HG02623 (cell line): ENCODE measurements at regions not wholly inside any gene's neighbourhood (a gene's known extent, or its start where the extent isn't known, plus 50 kb on each side); places are given as distances from the start of the nearest gene placed in this dataset.
"Not testable (repeated sequence)": the region's sequence is repeated elsewhere in the genome, so short reads cannot be mapped to it uniquely, and the experiment has no call there.

Experiments
- ATAC-seq: cut with Tn5 transposase; IDR thresholded peaks from one replicate; pipeline ENCODE4 v1.9.1; 2021; ENCODE audit warnings: moderate library complexity; ENCODE audit not compliant: unreplicated experiment

DNA sequence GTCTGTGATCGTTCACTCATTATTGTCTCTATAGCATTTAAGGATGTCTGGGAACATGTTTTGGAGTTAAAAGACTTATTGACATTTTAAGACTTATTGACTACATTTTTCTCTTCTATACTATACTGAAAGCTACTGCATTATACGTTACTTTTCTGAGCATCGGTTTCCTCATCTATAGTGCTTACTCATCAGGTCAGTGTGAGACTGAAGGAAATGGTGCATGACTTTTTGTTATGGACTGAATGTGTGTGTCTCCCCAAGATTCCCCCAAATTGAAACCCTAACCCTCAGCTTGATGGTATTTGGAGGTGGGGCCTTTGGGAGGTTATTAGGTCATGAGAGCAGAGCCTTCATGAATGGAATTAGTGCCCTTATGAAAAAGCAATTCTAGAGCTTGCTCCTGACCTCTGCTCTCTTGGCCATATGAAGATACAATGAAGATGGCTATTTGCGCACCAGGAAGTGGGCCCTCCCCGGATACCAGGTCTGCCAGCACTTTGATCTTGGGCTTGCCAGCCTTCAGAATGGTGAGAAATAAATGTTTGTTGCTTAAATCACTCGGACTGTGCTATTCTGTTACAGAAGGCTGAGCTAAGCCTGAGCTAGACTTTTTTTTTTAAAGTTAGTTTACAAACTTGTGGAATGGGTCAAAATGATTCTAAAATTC, 243.7 kb upstream of the RREB1 start:
- ATAC-seq = no peak

DNA sequence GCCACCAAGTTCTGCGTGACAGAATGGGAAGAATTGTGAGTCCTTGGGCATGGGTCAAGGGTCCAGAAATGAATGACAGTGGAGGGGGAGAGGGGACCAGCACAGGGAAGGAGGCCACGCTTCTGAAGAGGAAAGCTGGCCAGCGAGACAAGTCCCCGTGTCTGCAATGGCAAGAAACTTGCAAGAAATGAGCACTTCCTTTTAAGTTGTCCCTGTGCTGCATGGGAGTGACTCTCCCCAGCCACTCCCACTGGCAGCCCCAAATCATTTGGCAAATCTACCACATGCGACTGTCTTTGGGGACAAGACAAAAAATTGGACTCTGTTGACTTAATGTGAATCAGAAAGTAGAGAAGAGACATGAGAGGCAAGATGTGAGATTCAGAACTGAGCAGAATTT, 242.2 kb upstream of the RREB1 start:
- no peak for ATAC-seq

- no peak for ATAC-seq
These were observed 240.9 kb upstream of the RREB1 start for GRCh38 chr6:6866656-6867403.

DNA sequence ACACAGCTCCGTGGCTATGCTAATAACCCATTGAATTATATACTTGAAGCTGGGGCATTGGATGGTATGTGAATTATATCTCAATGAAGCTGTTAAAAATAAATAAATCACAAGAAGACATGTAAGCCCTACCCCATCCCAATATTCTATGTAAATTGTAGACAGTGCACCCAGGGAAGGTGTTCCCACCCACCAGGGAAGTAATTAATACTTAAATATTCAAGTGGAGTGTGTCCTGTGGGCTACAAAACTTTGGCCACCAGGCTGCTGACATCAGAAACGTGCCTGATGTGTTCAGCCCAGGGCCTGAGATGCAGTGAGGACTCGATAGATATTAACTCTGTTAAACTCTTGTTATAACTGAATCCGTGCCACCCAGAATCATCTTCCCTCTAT, 240.4 kb upstream of the RREB1 start:
- no peak for ATAC-seq

GRCh38 chr6:6869094-6869493, 238.7 kb upstream of the RREB1 start:
- no peak for ATAC-seq

DNA sequence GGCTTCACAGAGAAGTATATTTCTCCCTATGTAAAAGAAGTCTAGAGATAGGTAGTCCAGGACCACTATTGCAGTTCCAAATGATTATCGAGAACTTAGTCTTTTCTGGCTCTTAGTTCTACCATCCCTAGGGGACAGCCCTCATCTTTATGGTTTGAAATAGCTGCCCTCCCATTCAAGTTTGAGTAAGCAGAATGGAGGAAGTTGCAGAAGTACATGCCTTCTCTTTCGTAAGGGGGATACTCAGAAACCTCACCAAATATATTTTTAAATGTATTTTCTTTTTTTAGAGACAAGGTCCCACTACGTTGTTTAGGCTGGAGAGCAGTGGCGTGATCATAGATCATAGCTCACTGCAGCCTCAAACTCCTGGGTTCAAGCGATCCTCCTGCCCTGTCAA, 236.8 kb upstream of the RREB1 start:
- ATAC-seq = no peak

- no peak for ATAC-seq
These were observed 235.1 kb upstream of the RREB1 start for GRCh38 chr6:6872459-6873344.

DNA sequence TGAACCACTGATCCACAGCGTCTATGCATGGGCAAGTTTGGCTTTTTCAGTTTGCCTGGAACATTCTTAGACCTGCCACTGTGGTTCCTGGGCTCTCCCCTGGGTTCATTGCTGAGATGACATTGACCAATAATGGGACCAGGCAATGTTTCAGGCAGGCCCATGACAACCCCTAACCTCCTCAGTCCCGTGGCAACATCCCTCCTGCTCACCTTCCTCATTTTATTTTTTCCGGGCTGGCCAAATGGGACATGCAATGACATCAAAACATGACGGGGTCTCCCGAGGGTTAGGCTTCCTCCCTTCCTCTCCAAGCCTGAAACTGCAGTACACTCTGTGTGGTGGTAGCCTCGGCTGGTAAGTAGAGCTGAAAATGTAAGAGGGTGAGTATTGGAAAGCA, 234.0 kb upstream of the RREB1 start:
- no peak for ATAC-seq

DNA sequence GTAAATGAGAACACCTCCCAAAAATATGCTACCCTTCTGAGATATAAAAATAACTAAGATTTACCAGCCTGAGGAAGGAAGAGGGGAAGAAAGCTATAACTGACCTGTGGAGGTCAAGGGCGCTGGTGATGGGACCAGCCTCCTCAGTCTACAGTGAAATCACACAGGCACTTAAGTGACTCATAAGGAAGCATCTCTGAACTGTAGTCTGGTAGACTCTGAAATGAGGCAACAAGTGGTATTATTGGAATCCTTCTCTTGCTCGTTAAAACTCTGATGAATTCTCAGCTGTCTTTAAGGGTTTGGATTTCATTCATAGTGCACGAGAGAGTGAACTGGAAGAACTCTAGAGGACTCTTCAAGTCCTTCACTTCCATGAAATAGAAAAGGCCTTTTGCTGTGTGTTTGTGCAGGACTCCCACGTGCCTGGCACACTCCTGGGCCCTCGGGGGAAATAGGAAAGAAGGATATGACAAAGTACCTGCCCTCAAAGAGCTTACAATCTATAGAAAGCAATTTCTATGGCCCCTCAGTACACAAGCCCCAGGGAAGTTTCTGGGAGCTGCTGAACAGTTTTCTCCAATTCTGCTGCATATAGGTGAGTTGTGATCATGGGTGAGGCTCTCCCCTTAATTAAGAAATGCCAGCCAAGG, 231.8 kb upstream of the RREB1 start:
- ATAC-seq = no peak

- ATAC-seq = not testable (repeated sequence)
These were observed 230.0 kb upstream of the RREB1 start for GRCh38 chr6:6877792-6878191.

DNA sequence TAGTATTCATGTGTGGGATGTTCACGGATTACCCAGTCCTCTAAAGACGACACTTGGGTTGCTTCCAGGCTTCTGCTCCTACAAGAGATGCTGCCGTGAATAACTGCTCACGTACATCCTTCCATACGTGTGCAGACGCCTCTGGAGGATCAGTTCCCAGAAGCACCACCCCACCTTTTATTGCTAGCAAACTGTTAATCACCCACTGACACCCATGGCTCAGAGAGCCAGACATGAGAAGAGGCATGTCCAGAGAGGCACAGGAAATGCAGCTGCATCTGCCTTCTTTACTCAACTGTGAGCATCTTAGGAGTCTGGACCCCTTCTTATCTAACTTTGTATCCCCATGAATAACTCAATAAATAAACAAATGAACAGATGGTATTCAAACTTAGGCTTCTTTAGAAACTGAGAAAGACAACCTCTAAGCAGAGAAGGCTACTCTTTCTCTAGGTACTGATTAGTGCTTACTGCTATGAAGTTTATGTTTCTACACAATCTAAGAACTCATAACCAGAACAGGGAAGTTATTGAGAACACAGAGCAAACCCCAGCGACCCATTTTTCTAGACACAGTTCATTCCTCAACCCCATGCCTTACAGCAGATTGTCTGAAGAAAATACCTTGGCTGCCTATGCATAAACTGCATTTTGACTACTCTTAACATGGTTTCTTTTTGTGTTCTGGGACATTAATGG, 228.7 kb upstream of the RREB1 start:
- ATAC-seq = no peak

DNA sequence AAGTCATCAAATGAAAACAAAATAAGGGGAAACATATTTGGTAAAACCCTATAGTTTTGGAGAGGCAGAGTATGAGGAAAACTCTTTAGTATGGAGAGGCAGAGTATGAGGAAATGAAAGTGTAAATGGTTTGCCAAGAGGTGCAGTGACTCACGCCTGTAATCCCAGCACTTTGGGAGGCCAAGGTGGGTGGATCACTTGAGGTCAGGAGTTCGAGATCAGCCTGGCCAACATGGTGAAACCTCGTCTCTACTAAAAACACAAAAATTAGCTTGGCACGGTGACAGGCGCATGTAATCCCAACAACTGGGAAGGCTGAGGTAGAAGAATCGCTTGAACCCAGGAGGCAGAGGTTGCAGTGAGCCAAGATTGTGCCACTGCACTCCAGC, 228.2 kb upstream of the RREB1 start:
- ATAC-seq = not testable (repeated sequence)

- no peak for ATAC-seq
These were observed 226.9 kb upstream of the RREB1 start for GRCh38 chr6:6880745-6881437.

DNA sequence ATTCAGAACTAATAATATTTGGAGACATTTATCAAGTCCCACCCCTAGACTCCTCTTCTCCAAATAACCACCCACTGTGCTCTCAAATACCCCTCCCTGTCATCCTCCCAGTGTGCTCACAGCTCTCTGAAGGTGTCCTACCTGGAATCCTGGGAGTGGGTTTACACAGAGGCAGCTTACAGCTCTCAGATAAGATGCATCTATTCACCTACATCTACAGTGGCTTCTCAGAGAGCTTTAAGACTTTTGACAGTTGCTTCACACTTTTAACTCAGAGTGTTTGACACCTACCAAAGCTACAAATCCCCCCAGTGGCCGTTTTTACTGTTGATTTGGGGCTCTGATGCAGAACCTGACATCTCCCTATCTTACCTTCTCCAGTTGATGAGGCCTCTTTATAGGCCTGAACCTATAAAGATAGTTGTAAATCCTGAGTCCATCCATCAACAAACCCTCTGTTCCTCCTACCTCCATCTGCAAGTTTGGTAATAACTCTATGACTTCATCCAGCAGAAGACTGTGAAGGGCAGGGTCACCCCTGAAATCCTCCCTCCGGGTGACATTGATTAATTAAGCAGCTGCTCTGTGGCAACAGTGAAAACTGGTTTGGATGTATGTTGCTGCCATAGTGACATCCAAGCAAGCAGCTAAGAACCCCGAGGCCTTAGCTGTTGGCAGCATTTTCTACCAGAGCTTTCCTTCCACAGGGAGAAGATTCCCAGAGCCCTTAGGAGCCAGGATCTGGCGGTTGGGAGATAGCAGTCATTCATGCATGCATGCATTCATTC, 226.1 kb upstream of the RREB1 start:
- no peak for ATAC-seq

GRCh38 chr6:6882592-6882991, 225.2 kb upstream of the RREB1 start:
- no peak for ATAC-seq

GRCh38 chr6:6883011-6883410, 224.8 kb upstream of the RREB1 start:
- ATAC-seq = no peak

GRCh38 chr6:6884193-6884627, 223.6 kb upstream of the RREB1 start:
- ATAC-seq = no peak

DNA sequence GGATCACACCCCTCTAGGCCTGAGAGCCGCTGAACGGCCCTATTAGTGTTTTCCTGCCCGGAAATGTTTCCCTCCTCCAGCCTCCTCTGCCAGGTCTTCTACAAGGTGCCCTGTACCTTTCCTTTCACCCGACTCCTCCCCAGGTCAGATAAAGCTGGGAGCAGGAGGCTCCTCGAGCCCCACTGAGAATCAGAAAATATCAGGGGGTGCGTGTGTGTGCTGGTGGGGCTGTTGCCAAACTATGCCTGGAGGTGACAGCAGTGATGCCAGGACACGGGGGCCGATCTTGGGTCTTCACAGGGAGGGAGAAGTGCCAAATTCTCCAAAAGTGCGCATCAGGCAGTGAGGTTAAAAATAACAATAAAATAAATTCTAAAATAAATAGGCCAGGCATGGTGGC, 222.8 kb upstream of the RREB1 start:
- no peak for ATAC-seq

GRCh38 chr6:6885521-6886170, 222.1 kb upstream of the RREB1 start:
- no peak for ATAC-seq
